CD4-positive, alpha-beta T cell treated with Interleukin-6 at 100 ng/mL for 8 hours (primary cell): ENCODE measurements at regions not wholly inside any gene's neighbourhood (a gene's known extent, or its start where the extent isn't known, plus 50 kb on each side); places are given as distances from the start of the nearest gene placed in this dataset.
"Not testable (repeated sequence)": the region's sequence is repeated elsewhere in the genome, so short reads cannot be mapped to it uniquely, and the experiment has no call there.

Source experiments
- DNase-seq: peaks from one replicate; pipeline ENCODE4 v3.0.0-alpha.2; 2020; ENCODE audit warnings: mixed read lengths, low spot score

DNA sequence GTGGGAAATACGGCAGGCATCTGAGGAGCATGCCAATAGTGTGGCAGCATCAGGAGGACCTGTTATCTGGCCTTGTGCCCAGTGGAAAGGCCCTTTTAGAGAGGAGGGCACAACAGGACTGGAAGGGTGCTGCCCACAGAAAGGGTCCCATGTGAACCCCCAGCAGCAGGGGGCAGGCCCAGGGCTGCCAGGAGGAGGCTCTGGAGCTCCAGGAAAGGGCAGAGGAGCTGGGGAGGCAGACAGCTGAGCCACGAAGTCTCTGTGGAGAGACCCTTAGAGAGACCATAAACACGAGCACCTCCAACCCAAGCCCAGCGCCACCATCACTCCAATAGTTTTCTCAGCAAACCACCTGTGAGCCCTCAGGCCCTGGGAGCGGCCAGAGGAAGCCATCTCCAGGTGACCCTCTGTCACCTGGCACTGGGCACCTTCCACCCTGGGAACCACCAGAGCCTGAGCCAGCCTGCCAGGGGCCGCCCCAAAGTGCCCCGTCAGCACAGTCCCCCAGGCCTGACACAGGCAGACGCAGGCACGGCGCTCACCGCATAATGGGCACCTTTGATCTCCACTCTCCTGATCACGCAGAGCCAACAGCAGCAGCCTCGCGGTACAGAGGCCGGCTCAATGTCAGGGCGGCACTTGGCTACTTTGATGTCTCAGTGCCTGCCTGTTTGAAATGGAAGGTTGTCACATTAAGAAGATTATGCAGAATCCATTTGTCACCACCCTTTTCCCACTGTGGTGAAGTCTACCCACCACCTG lies 162.5 kb upstream of the RAB6C start:
- DNase-seq: no peak

DNA sequence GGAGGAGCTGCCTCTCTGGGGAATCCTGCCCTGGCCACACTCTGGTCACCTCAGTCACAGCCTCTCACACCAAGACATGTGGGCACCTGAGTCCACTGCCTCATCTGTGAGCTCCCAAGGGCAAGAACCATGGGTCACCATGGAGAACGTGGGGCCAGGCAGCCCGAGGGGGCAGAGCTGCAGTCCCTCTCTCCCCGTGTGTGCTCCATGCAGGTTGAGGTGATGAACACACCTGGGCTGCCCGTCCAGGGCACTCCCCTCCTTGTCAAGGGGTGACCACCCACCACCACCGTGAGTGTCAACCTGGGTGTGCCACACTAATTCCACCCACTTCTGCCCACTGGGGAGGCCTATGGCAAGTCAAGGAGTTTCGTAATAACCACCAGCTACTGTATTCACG lies 159.6 kb upstream of the RAB6C start:
- DNase-seq: no peak

DNA sequence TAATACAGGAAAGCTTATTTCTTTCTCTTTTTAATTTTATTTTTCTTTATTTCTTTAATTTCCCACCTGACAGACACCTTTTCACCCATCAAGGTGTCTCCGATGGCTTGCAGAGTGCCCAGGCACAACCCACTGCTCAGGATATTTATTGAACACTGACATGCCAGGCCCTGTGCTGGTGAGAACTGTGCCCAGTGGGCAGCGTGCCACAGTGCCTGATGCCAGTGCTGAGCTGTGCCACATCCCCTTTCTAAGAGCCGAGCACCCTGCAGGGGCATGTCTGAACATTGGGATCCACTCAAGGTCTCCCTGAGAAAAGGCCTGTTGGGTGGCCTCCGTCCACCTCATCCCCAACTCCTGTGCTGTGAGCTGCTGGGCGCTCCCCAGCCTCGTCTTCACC lies 158.6 kb upstream of the RAB6C start:
- no peak for DNase-seq

DNA sequence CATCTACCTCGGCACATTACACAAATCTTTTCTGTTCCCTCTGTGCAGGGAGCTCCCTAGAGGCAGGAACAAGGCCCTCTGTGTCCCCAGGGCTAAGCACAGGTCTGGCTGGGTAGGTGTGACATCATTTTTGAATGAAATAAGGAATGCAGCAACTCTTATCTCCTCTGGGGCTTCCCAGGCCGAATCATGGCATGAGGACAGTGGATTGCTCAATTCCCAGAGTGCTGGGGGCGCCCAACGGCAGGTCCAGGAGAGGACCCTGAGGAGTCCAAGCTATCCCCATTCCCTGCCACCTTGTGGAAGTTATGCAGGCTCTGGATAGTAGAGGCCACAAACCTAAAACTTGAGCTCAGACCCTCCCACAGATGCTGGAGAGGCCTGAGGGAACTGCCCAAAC lies 158.0 kb upstream of the RAB6C start:
- DNase-seq: no peak

DNA sequence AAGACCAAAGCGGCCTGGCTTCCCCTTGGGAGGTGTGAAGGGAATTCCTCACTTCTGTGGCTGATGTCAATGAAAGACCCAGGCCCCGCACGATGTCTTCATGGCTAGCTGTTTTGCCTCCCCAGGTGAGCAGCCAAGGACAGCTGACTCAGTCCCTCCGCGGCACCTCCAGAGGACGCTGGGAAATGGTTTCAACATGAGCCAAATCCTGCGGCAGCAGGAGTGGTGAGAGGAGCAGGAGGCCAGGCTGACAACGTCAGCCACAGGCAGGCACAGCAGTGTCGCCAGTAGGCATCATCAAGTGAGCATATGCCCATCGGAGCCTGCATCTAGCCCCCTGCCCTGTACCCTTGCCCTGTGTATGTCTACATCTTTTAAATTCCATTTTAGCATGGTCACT lies 156.4 kb upstream of the RAB6C start:
- DNase-seq: no peak

DNA sequence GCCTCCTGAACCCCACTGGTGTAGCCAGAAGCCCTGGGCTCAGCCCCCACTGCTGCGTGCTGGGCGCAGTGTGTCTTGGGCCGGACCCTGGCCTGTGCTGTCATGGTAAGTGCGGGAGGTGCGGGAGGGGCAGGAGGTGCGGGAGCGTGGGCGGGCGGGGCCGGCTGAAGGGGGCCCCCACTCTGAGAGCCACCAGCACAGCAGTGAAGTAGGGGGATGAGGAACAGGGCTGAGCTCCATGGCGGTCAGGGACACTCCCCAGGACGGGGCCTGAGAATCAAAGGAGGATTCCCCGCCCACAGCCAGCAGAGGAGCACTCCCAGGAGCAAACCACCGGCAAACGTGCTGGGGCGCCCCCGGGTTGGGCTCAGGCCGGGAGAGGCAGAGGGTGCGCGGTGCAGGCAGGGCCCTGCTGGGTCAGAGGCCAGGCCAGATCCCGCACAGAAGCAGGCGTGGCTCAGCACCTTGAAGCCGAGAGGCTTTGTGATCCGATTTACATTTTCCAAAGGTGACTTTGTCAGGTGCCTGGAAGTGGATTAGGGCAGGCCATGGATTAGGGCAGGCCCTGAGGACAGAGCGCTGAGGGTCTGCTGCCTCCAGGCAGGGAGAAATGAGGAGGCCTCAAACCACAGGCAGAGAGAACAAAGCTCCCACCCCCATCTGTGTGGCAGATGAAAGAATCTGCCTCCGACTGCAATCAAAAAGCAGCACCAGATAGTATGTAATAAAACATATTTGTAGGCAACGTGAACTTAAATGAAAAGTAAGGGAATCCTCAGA lies 152.0 kb upstream of the RAB6C start:
- no peak for DNase-seq

DNA sequence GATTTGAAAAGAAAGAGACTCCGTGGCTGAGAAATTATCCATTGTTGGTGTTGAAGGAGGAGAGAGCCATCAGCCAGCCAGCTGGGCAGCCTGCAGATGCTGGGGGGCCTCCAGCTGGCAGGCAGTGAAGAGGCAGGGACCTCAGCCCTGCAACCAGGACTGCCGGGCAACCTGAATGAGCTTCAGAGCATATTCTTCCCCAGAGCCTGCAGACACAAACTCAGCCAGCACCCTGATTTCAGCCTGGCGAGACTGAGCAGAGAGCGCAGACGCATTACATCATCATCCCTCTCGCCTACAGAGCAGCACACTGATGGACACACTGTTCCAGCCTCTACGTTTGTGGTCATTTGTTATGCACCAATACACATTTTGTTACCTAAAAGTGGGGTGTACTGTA lies 150.7 kb upstream of the RAB6C start:
- no peak for DNase-seq

DNA sequence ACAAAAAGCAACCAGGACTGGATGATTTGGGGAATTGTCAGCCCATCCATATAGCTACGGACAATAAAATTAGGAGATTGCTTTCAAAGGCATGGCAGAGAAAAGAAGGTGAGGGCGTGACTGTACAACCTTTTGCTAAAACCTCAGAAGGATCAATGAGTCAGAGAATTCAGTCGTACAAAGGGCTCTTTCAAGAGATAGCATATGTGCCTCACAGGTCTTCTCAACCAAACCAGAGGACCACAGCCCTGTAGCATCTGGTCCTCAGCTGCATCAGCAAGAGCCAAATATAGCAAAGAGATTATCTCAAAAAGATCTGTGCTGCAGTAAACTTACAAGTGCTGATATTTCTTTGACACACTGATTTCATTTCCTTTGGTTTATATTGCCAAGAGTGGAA lies 149.9 kb upstream of the RAB6C start:
- no peak for DNase-seq

DNA sequence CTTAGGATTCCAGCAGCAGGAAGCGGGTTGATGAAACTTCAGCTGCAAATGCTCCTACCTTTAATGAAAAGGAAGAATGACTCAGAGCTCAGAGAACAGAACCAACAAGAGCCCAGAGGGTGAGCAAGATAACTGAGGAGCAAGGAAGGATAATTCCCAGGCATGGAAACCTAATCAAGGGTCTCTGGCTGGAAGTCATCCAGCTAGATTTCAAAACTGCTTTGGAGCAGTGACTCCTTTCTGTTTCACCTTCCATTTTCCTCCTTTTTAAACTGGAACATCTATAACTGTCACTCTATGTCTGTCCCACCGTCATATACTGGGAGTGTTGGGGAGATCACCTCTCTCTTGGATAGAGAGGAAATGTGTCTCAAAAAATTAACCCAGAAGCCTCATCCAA lies 148.4 kb upstream of the RAB6C start:
- no peak for DNase-seq

DNA sequence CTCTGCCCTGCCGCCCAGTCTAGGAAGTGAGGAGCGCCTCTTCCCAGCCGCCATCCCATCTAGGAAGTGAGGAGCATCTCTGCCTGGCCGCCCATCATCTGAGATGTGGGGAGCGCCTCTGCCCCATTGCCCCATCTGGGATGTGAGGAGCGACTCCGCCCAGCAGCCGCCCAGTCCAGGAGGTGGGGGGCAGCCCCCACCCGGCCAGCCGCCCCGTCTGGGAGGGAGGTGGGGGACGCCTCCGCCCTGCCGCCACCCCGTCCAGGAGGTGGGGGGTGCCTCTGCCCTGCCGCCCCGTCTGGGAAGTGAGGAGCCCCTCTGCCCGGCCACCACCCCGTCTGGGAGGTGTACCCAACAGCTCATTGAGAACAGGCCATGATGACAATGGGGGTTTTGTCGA lies 146.0 kb upstream of the RAB6C start:
- not testable (repeated sequence) for DNase-seq

DNA sequence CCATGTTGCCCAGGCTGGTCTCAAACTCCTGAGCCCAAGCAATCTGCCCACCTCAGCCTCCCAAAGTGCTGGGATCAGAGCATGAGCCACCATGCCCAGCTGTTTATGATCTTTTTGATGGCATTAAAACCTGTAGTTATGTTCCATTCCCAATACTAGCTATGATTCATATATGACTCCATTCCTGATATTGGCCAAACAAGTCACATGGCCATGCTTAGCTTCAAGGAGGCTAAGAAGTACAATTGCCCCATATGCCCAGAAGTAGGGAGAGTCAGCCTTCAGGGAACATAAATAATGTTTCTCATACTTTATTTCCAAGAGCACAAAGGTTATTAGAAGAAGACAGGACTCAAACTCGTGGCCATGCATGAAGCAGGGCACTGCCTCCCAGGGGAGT lies 132.4 kb upstream of the RAB6C start:
- no peak for DNase-seq

DNA sequence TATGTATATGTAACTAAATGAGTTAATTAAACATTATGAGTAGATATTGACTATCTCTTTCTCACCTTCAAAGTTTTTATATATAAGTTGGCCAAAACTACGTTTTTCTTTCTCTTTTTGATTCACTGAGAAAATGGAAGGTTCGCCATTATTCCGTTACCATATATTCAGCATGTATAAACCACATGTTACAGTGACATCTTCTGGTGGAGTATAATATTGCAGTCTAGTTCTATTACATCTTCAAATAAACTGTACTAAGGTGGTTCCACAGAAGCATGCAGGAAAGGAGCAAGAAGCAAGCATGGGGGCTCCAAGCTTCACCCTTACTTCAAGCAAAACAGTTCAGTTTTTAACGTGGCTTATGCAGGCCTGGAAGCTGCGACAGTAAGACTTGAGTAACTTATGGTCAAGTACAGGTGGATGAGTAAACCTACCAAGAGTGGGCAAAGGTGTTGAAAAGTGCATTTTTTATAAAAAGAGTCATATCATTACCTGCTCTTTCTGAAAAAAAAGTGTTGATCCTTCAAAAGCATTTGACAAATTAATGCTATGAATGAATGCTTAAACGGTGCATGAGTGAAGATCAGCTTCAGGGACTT lies 129.8 kb upstream of the RAB6C start:
- DNase-seq: peak; percentile 61

DNA sequence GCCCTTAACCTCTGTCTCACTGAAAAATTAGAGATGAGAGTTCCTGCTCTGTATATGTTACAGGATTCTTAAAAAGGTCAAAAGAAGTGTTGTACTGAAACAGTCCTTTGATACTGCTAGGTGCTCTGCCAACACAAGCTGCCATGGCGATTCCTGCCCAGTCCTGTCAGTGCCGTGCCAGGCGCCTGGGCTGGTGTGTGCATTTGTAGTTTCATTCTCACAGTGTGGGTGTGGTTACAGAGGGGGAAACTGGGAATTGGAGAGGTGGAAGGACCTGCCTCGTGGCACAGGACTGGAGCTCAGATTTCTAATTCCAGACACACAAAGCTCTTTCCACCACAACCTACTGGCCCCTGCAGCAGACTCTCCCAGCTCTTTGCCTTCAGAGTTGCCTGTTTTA lies 122.3 kb upstream of the RAB6C start:
- DNase-seq: no peak

DNA sequence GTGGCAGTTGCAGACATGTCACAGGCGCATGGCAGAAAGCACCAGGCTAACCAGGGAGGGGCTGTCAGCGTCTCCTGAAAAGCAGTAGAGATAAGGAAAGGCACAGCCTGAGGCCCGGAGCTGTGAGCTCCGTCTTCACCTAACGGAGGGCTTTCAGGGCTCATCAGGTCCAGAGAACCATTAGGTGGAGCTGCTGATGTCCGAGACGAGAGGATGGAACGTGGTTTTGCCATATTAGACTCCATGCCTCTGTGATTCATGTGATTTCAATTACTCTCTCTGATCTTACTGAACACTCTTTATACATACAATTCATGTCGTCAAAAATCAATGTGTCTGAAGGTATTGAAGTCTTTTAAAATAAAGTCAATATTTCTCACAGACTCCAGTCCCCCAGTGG lies 120.3 kb upstream of the RAB6C start:
- no peak for DNase-seq

DNA sequence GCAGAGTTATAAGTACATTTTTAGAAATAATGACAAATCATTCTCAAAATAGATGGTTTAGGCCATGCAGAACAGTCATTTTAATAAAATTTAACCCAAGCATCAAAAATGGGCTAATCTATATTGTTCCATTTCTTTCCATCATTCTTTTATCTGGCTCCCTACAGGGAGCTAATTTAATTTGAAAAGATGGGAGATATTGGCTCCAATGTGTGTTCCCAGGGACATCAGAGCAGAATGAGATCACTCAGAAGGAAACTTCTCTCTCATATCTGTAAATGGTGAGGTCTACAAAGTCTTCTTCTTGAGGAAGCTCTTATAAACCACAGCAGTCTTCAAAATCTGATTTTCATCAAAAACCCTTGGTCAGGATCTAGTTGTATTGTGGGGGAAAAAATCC lies 119.4 kb upstream of the RAB6C start:
- DNase-seq: no peak

DNA sequence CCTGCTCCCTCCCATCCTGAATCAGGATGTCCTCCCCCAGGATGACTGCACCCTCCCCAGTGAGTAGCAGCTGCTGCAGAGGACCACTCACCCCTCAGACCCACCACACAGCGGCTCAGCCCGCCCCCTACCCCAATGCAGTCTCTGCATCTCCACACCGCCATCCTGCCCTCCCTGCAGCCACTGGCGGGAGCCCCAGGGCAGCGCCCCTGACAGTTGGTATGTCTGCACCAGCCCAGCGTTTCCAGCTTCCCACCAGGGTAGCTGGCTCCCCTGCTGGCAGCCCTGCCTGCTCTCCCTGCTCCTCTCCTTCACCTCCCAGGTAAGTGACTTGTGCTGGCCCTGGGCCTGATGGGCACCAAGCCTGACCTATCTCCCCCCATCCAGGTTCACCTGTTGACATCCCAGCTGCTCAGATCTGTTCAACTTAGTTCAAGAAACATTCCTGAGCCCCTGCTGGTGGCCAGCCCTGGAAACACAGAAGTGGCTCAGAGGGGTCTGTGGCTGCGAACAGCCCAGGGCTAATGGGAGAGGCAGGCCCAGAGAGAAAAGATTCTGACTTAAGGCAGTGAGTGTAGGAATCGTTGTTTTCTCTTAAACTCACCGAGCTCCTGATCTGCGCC lies 117.7 kb upstream of the RAB6C start:
- no peak for DNase-seq

DNA sequence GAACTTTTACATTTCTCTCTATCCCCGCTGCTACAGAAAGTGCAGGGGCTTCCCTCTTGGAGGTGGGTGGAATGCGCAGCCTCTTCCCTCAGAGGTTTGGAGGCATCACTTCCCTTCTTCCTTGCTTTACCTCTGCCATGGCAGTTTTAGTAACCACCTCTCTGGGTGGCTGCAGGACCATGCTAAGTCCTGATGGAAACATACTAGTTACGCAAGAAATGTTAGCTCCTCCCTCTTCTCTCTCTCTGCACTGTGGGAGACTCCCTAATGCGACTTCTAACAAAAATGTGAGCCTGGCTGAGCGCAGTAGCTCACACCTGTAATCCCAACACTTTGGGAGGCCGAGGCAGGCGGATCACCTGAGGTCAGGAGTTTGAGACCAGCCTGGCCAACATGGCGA lies 116.8 kb upstream of the RAB6C start:
- DNase-seq: no peak

DNA sequence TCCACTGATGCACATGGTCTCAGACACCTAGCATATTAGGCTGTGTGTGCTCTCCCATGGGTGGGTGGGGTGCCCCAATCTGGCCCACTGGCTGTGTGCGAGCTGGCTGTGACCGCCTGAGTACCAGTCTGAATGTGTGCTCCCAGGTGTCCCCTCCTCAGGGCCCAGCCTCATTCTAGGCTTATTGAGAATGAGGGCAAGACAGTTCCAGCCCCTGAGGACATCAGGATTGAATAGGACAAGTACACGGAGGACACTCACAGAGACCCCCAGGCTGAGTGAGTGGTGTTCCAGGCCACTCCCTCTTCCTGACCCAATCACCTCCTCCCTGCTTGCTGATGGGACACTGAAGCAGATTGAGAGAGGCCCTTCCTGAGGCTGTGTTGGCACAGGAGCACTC lies 116.1 kb upstream of the RAB6C start:
- DNase-seq: no peak

DNA sequence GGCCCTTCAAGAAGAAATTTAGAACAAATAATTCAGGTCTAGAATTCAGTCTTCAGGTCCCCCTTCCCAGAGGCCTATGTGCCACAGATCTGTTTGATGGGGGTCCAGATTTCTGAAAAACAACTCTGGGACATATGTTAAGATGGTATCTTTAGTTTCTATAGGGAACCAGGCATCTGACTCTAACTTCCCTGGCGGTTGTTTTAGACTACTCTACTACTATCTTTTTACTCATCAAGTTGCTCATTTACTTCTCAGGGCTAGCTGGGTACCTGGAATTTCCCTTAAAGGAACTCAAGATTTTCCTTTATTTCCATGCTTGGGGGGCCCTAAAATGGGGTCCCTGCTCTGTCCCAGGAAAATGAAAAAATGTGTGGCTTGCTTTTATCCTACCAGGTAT lies 114.7 kb upstream of the RAB6C start:
- DNase-seq: no peak

DNA sequence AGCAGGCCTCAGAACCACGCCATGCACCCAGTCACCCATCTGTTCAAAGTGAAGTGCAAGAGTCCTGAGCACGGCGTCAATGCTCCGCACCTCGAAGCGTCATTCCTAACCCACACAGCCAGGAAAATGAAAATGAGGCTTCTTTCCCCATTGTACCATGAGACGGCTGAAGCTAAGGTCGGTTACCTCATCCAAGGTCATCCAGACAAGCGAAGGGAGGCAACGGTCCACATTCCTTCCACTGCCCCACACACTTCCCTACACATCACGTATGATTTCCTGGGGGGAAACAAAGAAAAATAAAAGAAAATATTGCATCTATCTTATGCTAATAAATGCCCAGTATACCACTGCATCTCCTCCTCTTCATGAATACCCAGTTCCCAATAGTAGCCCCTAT lies 113.5 kb upstream of the RAB6C start:
- no peak for DNase-seq

DNA sequence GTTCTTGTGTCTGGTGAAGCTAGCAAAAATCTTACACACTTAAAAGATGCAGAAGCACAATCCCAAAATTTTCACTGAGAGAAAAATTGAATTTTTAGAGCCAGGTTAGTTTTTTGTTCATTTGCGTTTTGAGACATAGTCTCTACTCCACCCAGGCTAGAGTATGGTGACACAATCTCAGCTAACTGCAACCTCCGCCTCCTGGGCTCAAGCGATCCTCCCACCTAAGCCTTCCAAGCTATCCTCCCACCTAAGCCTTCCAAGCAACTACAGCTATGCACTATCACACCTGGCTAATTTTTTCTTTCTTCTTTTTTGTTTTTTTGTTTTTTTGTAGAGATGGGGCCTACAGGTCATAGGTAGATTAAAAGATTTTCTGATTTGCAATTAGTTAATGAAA lies 113.1 kb upstream of the RAB6C start:
- no peak for DNase-seq

DNA sequence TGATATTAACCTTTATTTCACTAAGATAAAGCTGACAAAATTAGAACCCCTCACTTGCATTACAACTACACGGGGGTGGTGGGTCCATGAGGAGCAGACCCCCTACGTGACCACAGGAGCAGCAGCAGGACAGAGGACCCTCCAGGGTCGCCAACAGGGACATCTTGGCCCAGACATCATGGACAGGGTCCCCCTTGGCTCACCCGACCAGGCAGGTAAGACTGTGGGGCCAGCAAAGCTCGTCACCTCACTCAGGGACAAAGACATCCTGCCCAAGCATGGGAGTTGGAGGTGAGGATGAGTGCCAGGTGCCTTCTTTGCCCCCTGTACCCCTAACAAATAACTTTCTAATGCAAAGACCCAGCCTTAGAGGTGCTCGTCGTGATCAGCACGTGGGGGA lies 111.3 kb upstream of the RAB6C start:
- DNase-seq: no peak

DNA sequence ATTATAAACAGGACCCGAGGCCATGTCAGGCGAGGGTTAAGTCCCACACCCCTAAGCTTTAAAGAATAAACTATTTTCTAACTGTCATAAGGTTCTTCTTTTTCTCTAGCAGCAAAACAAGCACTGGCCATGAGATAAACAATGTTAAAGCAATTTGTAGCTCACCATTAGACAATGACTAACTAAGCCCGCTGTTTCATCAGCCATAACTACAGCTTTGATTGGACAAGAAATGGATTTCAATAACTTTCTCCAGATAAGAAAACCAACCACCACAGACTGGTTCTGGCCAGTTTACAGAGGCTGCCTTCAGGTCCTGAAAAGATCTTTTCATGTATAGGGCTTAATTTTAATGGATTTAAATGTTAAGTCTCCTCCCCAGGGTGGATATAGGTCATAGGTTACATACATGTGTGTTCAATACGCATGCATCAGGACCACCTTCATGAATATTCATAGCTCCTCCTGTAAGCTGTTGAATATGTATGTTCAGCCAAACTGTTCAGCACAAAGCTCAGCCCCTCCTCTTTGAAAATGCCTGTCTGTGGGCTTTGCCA lies 108.7 kb upstream of the RAB6C start:
- no peak for DNase-seq
